Right lobe of liver (tissue), 4 donors: ENCODE measurements at regions not wholly inside any gene's neighbourhood (a gene's known extent, or its start where the extent isn't known, plus 50 kb on each side); places are given as distances from the start of the nearest gene placed in this dataset.

Experiments
- CTCF ChIP-seq, 4 donors: fragments of 200-600 bp in 3 of 4; fragments of 450-650 bp in 1 of 4; IDR thresholded peaks; one replicate each; pipeline versions ENCODE4 v1.5.1 to v1.8.0; 2016 to 2022; ENCODE audit warnings: antibody characterized with exemption in 4 of 4, mild to moderate bottlenecking in 2 of 4
- POLR2A ChIP-seq: fragments of 450-650 bp; IDR thresholded peaks from one replicate; pipeline ENCODE4 v1.6.1; 2017; ENCODE audit warnings: antibody characterized with exemption, mild to moderate bottlenecking
- donor health status: DM: no; HTN: no; CAD: no.
- donor health status: DM: no; HTN: no; CAD: no.
- donor health status: DM: no; HTN: yes; CAD: no.

- TF ChIP-seq CTCF (IDR thresholded peaks at IDR 0.05) (no peak), POLR2A (no peak)
Measured at GRCh38 chr9:71446473-71447411, 321.6 kb downstream of the CEMIP2 start.
